Natural killer cell treated with Interleukin-12 subunit alpha and Interleukin-12 subunit beta and Interleukin-15 and Interleukin-18, amount 100 ng/mL, for 72 hours (primary cell): ENCODE measurements at regions not wholly inside any gene's neighbourhood (a gene's known extent, or its start where the extent isn't known, plus 50 kb on each side); places are given as distances from the start of the nearest gene placed in this dataset.

ENCODE experiments used
- ATAC-seq, 2 donors: fragments of 150-1000 bp; cut with Tn5 transposase in 1 of 2; sonication (Bioruptor Pico), chemical (Tn5 transposase) in 1 of 2; 2 replicates each; pipeline ENCODE4 v1.10.0; 2021
- DNase-seq: peaks from one replicate; pipeline ENCODE4 v3.0.0; 2022; ENCODE audit warnings: low spot score
- H3K27ac Mint-ChIP-seq, 2 donors: 1 replicate in 1 of 2; 2 replicates in 1 of 2; pipeline ENCODE4 v1.8.0; 2022; ENCODE audit warnings: mixed read lengths in 2 of 2, mild to moderate bottlenecking in 1 of 2, moderate library complexity in 1 of 2
- H3K27me3 Mint-ChIP-seq, 2 donors: 1 replicate in 1 of 2; 2 replicates in 1 of 2; pipeline ENCODE4 v1.8.0; 2022; ENCODE audit warnings: mixed read lengths in 2 of 2
- H3K36me3 Mint-ChIP-seq: one replicate; pipeline ENCODE4 v1.8.0; 2022; ENCODE audit warnings: mixed read lengths
- H3K4me1 Mint-ChIP-seq, 2 donors: 1 replicate in 1 of 2; 2 replicates in 1 of 2; pipeline ENCODE4 v1.8.0; 2022; ENCODE audit warnings: low read depth in 2 of 2, mixed read lengths in 2 of 2, mild to moderate bottlenecking in 1 of 2
- H3K4me3 Mint-ChIP-seq: one replicate; pipeline ENCODE4 v1.8.0; 2022; ENCODE audit warnings: mixed read lengths
- H3K9me3 Mint-ChIP-seq: 2 replicates; pipeline ENCODE4 v1.8.0; 2022; ENCODE audit warnings: mixed read lengths

DNA sequence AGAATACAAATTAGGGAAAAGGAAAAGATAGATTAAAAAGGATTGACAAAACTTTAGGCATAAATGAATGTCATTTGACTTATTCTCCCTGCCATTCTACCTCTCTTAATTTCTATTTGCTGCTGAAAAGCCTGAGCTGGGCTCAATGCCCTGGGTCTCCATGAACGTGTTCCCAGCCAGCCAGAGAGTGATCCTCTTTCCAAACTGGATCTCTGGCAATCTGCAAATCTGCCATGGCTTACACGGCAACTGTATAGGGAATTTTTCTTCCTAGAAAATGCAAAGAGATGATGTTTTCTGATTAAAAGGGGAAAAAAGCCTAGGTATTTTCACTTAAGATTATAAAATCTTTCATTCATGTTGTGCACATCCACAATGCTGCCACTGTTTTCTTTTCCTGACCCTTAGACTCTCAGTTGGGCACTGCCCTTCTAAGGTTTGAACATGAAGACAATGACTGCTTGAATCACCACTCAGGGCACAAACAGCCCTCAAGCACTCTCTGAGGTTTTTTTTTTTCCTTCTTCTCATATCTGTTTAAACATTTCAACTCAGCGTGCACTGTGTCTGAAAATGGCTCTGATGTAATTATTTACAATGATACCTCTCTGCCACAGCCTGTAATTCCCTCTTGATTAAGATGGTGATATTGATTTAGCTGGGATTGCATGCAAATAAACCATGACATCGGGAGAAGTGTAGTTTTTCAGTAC lies 60.3 kb downstream of the DACT1 start:
- no peaks in the 10 kb centered on the region for H3K36me3 Mint-ChIP-seq
- ATAC-seq: no peak
- H3K4me3 Mint-ChIP-seq: no peak overlapping the region
- no peak overlapping the region for H3K27ac Mint-ChIP-seq
- H3K4me1 Mint-ChIP-seq: no peaks in the 10 kb centered on the region
- DNase-seq: no peak
- H3K27me3 Mint-ChIP-seq: peaks cover 0 to 15% of the 10 kb centered on the region in 2 donors
- H3K9me3 Mint-ChIP-seq: no peaks in the 10 kb centered on the region

DNA sequence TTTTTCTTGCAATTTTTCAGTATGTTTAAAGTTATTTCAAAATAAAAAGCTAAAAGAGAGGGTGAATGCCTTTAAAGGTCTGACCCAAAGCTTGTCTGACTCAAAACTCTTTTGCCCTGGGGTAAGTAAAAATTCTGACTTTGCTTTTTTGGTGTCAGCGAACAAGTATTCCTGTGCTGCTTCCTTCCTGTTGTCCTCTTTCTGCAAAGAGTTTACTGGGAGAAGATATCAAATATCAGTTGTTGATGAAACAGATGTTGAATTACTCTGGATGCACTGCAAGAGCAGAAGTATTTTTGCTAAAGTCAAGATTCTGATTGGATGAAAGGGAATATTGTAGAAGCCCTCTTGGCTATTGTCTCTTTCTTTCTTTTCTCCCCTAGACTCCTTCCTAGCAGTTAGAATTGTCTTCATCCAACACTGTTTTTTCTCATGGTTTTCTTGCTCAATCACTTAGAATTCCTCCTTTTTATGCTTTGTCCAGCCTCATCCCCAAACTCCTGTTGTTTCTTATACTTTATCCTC lies 62.0 kb downstream of the DACT1 start:
- H3K36me3 Mint-ChIP-seq: no peaks in the 10 kb centered on the region
- ATAC-seq: no peak
- no peak overlapping the region for H3K27ac Mint-ChIP-seq
- H3K9me3 Mint-ChIP-seq: no peaks in the 10 kb centered on the region
- DNase-seq: no peak
- H3K4me1 Mint-ChIP-seq: no peaks in the 10 kb centered on the region
- H3K4me3 Mint-ChIP-seq: no peak overlapping the region
- H3K27me3 Mint-ChIP-seq: peaks cover 0 to 13% of the 10 kb centered on the region in 2 donors

DNA sequence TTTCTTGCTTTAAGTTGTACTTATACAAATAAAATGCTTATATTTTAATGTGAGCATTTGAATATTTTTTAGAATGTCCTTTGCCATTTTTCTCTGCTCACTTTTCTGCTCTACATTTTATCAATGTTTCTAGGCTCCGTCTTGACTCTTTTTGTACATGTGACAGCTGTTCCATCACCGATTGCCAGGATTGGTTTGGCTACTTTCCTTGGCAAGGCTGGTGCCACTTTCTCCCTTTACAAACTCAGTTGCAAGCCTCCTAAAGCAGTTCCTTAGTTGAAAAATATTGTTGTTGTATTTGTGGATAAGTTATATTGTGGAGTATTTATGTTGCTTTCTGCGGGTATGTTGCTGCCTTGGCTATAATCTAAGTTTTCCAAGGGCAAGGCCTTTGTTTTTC lies 63.4 kb downstream of the DACT1 start:
- peaks cover 2 to 9% of the 10 kb centered on the region in 2 donors for H3K27me3 Mint-ChIP-seq
- no peak for DNase-seq

DNA sequence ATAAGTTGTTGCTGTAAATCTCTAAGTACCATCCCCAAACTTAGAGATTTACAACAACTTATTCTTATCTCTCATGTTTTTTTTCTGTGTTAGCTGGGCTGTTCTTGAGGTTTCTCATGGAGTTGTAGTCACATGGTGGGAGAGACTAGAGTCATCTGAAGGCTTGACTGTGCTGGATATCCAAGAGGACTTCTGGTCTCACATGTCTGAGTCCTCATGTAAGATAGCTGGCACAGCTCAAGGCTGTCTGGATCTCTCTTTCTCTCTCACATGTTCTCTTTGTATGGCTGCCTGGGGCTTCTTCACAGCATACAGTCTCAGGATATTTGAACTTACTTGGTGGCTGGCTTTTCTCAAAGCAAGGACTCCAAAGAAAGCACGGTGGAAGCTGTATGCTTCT lies 63.8 kb downstream of the DACT1 start:
- Mint-ChIP-seq H3K27ac (no peak overlapping the region), H3K4me1 (no peaks in the 10 kb centered on the region), H3K4me3 (no peak overlapping the region), H3K27me3 (peaks cover 2 to 9% of the 10 kb centered on the region in 2 donors), H3K36me3 (no peaks in the 10 kb centered on the region), H3K9me3 (no peaks in the 10 kb centered on the region)
- no peak for DNase-seq
- ATAC-seq: no peak

More for the DNA sequence above, 63.4 kb downstream of the DACT1 start:
- H3K4me1 Mint-ChIP-seq: no peaks in the 10 kb centered on the region
- no peak for ATAC-seq
- no peaks in the 10 kb centered on the region for H3K9me3 Mint-ChIP-seq
- no peak overlapping the region for H3K4me3 Mint-ChIP-seq
- H3K27ac Mint-ChIP-seq: no peak overlapping the region
- H3K36me3 Mint-ChIP-seq: no peaks in the 10 kb centered on the region

DNA sequence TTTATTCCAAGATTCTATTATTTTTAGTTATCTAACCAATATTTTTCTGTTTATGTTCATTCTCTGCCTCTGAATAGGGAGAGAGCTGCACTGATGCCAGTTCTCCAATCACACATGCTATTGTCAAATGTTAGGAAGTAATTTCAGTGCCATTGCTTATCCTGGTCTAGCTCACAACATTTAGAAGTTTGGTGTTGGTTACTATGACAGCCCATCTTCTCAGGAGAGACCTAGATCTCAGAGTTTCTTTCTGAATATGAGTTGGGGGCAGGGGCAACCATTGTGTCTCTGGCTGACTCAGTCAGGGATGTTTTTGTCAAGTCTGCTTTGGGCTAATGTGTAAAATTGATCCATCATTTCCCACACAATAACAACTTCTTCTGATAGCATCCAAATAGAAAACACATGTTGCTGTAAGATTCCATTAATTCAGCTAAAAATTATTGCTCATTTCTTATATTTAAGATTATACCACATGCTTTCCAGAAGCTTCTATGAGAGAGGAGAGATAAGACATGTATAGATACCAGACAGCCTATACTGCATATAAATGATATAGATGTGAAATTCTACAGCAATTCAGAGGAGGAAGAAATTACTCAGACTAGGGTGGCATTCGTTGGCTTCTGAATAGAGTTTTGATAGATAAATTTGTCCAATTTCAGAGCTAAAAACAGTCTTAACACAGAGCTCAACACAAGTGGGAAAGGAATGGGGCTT lies 64.8 kb downstream of the DACT1 start:
- H3K4me3 Mint-ChIP-seq: no peak overlapping the region
- ATAC-seq: no peak
- H3K36me3 Mint-ChIP-seq: no peaks in the 10 kb centered on the region
- DNase-seq: no peak
- H3K27me3 Mint-ChIP-seq: peaks cover 2 to 9% of the 10 kb centered on the region in 2 donors
- no peaks in the 10 kb centered on the region for H3K9me3 Mint-ChIP-seq
- H3K27ac Mint-ChIP-seq: no peak overlapping the region
- no peaks in the 10 kb centered on the region for H3K4me1 Mint-ChIP-seq

DNA sequence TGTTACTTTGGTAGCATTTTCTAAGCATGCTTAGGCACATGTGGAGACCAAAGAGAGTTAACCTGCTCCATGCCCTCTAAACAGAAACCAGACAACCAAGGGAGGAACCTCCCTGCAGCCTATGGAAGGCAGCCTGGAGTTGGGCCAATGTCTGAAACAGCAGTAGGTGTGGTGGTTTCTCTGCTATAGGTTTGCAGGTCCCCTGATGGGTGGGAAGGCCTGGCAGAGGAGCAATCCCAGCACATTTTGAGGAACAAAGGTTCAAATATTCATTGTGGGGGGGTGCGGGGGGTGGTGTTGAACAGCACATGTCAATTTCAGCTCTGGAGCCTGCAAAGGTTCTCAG lies 65.4 kb downstream of the DACT1 start:
- DNase-seq (no peak), ATAC-seq (no peak)
- no peak overlapping the region for H3K27ac Mint-ChIP-seq
- H3K9me3 Mint-ChIP-seq: no peaks in the 10 kb centered on the region
- H3K4me3 Mint-ChIP-seq: no peak overlapping the region
- peaks cover 2 to 9% of the 10 kb centered on the region in 2 donors for H3K27me3 Mint-ChIP-seq
- H3K4me1 Mint-ChIP-seq: no peaks in the 10 kb centered on the region
- no peaks in the 10 kb centered on the region for H3K36me3 Mint-ChIP-seq

DNA sequence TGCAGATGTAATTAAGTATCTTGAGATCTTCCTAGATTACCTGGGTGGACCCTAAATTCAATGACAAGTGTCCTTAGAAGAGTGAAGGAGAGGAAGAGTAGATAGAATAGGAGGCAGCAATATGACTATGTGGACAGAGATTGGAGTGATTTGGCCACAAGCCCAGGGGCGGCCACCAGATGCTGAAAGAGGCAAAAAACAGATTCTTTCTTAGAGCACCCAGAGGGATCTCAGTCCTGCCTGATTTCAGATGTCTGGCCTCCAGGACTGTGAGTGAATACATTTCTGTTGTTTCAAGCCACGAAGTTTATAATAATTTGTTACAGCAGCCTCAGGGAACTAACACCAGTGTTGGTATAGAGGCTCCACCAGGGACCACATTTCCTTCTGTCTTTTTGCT lies 67.3 kb downstream of the DACT1 start:
- Mint-ChIP-seq H3K4me3 (no peak overlapping the region), H3K36me3 (no peaks in the 10 kb centered on the region), H3K27ac (no peak overlapping the region), H3K4me1 (no peaks in the 10 kb centered on the region), H3K9me3 (peaks cover under 1% of the 10 kb centered on the region), H3K27me3 (peaks cover 3 to 10% of the 10 kb centered on the region in 2 donors)
- DNase-seq (no peak), ATAC-seq (no peak)

DNA sequence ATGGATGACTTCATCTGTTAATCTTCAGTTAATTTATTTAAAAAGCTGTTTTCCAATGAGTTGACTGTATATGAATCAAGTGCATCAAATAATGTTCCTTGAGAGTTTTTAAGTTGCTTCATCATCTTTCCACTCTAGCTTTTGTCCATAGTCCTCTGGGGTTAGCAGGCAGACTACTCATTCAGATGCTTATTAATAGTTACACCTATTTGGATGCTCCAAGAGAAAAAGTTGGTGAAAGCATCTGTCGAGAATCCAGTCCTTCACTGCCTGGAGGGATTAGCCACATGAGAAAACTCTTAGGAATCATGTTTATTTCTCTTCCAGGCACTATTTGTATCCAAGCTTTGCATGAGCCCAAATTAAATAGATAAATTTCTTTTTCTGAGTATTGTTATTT lies 70.2 kb downstream of the DACT1 start:
- no peak overlapping the region for H3K27ac Mint-ChIP-seq
- no peak overlapping the region for H3K4me3 Mint-ChIP-seq
- no peaks in the 10 kb centered on the region for H3K4me1 Mint-ChIP-seq
- H3K36me3 Mint-ChIP-seq: no peaks in the 10 kb centered on the region
- H3K9me3 Mint-ChIP-seq: peaks cover 3% of the 10 kb centered on the region
- H3K27me3 Mint-ChIP-seq: peaks cover 5 to 12% of the 10 kb centered on the region in 2 donors
- no peak for DNase-seq
- ATAC-seq: no peak

DNA sequence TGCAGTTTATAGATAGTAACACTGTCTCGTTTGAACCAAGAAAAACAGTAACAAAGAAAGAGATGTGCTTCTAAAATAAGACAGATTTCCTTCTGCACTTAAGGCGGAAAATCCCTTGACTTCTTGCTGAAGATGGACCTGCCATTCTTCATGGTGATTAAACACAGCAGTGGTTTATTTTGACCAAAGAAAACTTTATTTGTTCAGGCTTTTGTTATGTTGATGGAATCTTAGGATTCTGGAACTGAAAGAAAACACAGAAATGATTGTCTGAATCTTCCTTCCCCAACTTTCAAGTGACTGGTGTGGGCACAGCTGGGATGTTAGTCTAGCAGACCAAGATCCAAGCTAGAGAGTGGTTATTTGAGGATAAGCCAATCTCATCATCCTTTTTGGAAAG lies 72.2 kb downstream of the DACT1 start:
- Mint-ChIP-seq H3K36me3 (no peaks in the 10 kb centered on the region), H3K9me3 (peaks cover 3% of the 10 kb centered on the region), H3K4me3 (no peak overlapping the region), H3K27me3 (peaks cover 3 to 12% of the 10 kb centered on the region in 2 donors), H3K27ac (no peak overlapping the region), H3K4me1 (no peaks in the 10 kb centered on the region)
- DNase-seq (no peak), ATAC-seq (no peak)

DNA sequence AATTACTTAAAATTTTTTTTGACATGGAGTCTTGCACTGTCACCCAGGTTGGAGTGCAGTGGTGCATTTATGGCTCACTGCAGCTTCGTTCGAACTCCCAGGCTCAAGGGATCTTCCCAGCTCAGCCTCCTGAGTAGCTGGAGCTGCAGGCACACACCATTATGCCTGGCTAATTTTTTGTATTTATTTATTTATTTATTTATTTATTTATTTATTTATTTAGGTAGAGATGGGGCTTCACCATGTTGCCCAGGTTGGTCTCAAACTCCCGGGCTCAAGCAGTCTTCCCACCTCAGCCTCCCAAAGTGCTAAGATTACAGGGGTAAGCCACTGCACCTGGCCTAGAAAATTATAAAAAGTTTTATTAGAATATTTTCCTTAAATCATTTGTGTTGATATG lies 73.6 kb downstream of the DACT1 start:
- ATAC-seq (no peak), DNase-seq (no peak)
- Mint-ChIP-seq H3K27ac (no peak overlapping the region), H3K27me3 (peaks cover 3 to 15% of the 10 kb centered on the region in 2 donors), H3K9me3 (peaks cover 3% of the 10 kb centered on the region), H3K4me3 (no peak overlapping the region), H3K36me3 (no peaks in the 10 kb centered on the region), H3K4me1 (no peaks in the 10 kb centered on the region)

DNA sequence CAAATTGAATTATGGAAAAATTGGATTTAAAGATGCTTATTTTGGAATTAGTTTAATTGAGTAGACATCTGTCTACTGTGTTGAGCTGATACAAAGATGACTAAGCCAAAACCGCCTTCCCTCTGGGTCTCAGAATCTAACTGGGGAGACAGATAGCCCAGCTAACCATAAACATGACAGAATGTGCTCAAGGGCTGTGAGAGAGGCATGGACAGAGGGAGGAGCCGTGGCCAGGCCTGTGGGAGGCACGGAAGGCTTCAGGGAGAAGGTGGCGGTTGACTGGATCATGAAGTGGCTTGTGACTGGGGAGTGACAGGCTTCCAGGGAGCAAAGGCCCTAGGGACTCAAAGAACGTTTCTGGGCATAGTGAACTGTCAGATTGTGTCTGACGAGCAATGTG lies 74.6 kb downstream of the DACT1 start:
- Mint-ChIP-seq H3K4me1 (no peaks in the 10 kb centered on the region), H3K9me3 (peaks cover 3% of the 10 kb centered on the region), H3K4me3 (no peak overlapping the region), H3K36me3 (no peaks in the 10 kb centered on the region), H3K27ac (no peak overlapping the region), H3K27me3 (peaks cover 3 to 19% of the 10 kb centered on the region in 2 donors)
- DNase-seq (no peak), ATAC-seq (no peak)

DNA sequence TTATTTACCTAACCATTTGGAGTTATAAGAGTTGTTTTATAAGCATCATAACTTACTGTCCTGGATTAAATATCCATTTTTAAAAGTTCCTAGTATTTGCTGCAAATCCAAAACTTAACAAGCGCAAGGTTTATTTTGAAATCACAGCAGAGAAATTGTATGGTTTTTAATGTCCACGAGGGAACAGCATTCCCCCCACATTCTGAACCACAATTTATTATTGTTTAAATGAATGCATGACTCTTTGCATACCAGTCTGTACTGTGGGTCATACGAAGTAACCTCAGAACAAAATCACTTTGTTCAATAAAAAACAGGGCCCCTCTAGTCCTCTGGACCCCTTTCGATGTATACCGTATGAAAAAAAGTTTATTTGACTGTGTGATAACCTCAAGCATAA lies 75.9 kb downstream of the DACT1 start:
- no peaks in the 10 kb centered on the region for H3K36me3 Mint-ChIP-seq
- H3K4me1 Mint-ChIP-seq: no peaks in the 10 kb centered on the region
- ATAC-seq: no peak
- DNase-seq: no peak
- no peak overlapping the region for H3K4me3 Mint-ChIP-seq
- H3K27ac Mint-ChIP-seq: no peak overlapping the region
- H3K27me3 Mint-ChIP-seq: peaks cover 3 to 16% of the 10 kb centered on the region in 2 donors
- peaks cover 3% of the 10 kb centered on the region for H3K9me3 Mint-ChIP-seq

DNA sequence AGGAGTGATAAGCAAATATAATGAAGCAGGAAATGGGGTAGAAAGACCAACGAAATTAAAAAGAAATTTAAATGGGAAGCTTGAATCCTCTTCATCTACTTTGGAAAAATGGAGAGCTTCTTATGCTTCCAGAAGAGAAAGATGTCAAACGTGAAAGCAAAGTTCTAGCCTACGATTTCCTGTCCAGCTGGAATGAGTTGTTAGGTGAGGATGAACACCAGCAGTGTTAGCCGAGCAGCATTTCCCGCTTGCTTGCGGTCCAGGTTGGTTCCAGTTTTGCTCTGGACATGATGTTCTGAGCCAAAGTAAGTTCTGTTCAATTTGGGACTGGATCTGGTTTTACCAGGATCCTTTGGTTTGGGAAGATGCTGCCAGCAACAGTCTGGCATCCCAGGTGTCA lies 78.9 kb downstream of the DACT1 start:
- Mint-ChIP-seq H3K9me3 (no peaks in the 10 kb centered on the region), H3K36me3 (no peaks in the 10 kb centered on the region), H3K4me1 (no peaks in the 10 kb centered on the region), H3K27ac (no peak overlapping the region), H3K27me3 (peaks cover 0 to 7% of the 10 kb centered on the region in 2 donors), H3K4me3 (no peak overlapping the region)
- DNase-seq (no peak), ATAC-seq (no peak)

DNA sequence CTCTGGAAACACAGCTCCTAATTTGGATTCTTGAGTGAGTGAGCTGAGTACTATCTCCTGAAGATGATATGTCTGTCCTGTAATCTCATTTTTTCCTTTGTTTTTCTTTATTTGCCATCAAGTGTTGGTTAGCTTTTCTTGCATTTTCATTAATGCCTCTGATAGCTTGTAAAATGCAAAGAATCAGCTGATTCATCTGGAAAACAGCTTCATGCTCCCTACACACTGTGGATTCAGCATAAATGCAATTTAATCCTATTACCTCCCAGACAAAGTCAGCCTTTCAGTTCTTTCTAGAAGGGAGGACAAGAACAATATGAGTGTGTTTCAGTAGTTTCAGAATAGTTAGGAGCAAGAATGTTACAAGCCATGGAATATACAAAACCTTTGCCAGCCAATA lies 79.4 kb downstream of the DACT1 start:
- Mint-ChIP-seq H3K36me3 (no peaks in the 10 kb centered on the region), H3K27me3 (peaks cover 0 to 7% of the 10 kb centered on the region in 2 donors), H3K27ac (no peak overlapping the region), H3K4me3 (no peak overlapping the region), H3K9me3 (no peaks in the 10 kb centered on the region), H3K4me1 (no peaks in the 10 kb centered on the region)
- DNase-seq (no peak), ATAC-seq (no peak)
